ENCODE measurements at regions not wholly inside any gene's neighbourhood (a gene's known extent, or its start where the extent isn't known, plus 50 kb on each side); places are given as distances from the start of the nearest gene placed in this dataset.

DNA sequence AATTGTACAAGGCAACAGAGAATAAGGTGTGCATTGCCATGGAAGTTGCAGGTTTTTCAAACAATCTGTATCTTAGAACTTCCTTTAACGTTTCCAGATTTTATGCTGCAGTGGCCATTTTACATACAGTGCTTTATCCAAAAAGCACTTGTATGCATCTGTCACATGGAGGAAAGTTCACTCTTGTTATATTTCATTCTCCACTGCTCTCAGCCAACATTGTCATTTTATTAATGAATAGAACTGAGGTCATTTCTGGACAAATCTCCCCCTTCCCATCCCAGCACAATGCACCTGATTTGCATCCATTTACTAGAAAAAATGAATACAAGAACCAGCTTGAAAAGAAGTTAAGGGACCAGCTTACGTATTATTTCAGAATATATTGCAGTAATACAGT is 342.0 kb downstream of the USP25 start:
- Mint-ChIP-seq H3K4me1 (ENCODE audit: low read depth) (no peaks in the 10 kb centered on the region), H3K27me3 (ENCODE audit: low read depth) (no peaks in the 10 kb centered on the region), H3K4me3 (no peak overlapping the region), H3K27ac (no peak overlapping the region), H3K9me3 (no peaks in the 10 kb centered on the region), H3K36me3 (ENCODE audit: low read depth) (no peaks in the 10 kb centered on the region)
- DNase-seq (ENCODE audit: low spot score), result no peak

DNA sequence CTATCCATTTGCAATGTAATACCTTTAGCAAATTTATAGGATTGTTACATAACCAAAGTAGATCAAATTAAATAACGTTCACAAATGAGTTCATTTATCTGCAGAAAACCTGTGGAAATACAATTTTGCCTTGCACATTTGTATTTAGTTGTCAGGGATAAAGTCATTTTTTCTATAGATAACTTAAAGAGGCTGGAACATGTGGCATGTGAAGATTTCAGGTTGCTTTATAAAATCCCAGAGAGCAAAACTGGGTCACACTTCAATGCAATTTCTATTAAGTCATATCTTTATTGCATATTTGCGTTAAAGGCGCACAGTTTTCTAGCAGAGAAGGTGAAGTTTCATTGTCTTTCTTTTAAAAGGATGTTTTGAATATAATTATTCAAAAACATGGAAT is 342.4 kb downstream of the USP25 start:
- Mint-ChIP-seq H3K27me3 (ENCODE audit: low read depth) (no peaks in the 10 kb centered on the region), H3K4me1 (ENCODE audit: low read depth) (no peaks in the 10 kb centered on the region), H3K9me3 (no peaks in the 10 kb centered on the region), H3K4me3 (no peak overlapping the region), H3K27ac (no peak overlapping the region), H3K36me3 (ENCODE audit: low read depth) (no peaks in the 10 kb centered on the region)
- DNase-seq (ENCODE audit: low spot score), result no peak

DNA sequence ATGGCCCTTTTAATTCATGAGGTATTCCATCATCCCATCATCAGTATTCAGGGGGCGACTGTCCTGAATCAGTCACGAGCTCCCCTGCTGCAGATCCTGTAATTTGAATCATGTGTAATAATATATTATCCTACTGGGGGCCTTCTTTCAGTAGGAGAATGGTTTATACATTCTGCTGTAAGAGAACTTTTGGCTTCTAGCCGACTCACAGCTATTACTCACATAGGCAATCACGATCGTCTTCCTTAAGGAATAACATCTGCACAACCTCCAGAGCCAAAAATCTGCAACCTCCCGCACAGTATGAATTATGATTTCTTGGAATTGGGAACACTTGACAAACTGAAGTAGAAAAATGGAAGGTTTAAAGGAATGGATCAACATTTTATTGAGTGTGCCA is 343.0 kb downstream of the USP25 start:
- Mint-ChIP-seq H3K9me3 (no peaks in the 10 kb centered on the region), H3K36me3 (ENCODE audit: low read depth) (no peaks in the 10 kb centered on the region), H3K4me1 (ENCODE audit: low read depth) (no peaks in the 10 kb centered on the region), H3K27me3 (ENCODE audit: low read depth) (no peaks in the 10 kb centered on the region), H3K4me3 (no peak overlapping the region), H3K27ac (no peak overlapping the region)
- DNase-seq (ENCODE audit: low spot score), result no peak

DNA sequence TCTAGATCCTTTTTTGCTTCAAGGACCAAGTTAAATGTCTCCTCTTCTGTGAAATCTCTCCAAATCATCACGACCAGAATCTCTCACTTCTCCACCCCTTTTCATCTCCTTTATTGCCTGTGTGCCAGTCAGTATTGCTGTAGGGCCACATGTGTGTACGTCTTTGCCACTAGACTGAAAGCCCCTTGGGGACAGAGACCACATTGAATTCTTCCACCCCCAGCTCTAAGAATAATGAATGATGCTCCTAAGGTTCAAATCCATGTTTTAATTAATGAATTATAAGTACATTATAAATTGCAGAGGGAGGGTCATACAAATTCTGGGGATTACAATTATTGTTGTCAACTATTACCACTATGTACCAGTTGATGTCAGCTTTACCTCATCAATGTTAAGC is 343.8 kb downstream of the USP25 start:
- H3K9me3 Mint-ChIP-seq, result no peaks in the 10 kb centered on the region
- no peaks in the 10 kb centered on the region for H3K4me1 Mint-ChIP-seq (ENCODE audit: low read depth)
- H3K27me3 Mint-ChIP-seq (ENCODE audit: low read depth), result no peaks in the 10 kb centered on the region
- no peak for DNase-seq (ENCODE audit: low spot score)
- H3K36me3 Mint-ChIP-seq (ENCODE audit: low read depth), result no peaks in the 10 kb centered on the region
- no peak overlapping the region for H3K27ac Mint-ChIP-seq
- no peak overlapping the region for H3K4me3 Mint-ChIP-seq

DNA sequence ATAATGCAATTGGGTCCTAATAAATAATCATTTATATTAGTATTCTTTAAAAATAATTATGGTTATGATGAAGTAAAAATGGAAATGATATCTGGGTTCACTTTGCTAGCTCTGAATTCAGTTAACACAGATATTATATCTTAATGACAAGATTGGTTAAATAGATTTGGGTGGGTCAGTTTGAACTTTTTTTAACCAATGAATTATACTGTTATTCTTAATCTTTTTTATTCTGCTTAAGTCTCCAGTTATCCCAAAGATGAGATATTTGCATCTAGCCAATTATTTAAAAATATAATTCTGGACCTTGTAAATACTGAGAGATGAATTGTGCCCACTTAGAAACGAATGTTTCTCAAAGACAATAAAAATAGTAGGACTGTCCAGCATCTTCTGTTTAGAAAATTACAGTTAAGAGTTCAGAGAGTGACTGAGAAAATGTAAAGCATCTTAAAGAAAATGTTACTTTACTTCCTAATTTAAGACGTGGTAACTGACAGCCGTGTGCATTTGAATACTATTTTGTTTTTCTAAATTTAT is 345.2 kb downstream of the USP25 start:
- Mint-ChIP-seq H3K4me1 (ENCODE audit: low read depth) (no peaks in the 10 kb centered on the region), H3K36me3 (ENCODE audit: low read depth) (no peaks in the 10 kb centered on the region), H3K4me3 (no peak overlapping the region), H3K9me3 (no peaks in the 10 kb centered on the region), H3K27ac (no peak overlapping the region), H3K27me3 (ENCODE audit: low read depth) (no peaks in the 10 kb centered on the region)
- DNase-seq (ENCODE audit: low spot score), result no peak

DNA sequence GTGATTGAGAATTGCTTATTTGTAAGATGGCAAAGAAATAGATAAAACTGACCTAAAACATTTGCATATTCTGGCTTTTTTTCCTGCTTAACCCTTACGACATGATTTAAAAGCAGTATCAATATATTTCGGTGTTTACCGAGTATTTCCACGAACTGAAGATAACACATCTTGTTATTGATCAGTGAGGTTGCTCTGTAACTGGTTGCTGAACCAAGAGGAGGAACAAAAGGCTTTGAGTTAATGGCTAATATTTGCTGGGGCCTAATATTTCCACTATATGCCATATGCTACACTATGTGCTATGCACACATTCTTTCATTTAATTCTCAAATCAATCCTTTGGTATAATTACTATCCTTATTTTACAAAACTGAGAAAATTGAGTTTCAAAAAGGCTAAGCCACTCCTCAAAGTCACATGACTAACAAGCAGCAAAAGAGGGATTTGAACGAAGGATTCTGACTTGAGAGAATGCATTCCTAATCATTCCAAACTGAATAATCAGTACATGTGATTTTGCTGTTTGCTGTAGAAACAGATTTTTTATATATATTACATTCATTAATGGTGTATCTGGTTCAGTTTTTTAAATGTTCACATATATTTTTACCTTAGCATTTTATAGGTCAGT is 346.0 kb downstream of the USP25 start:
- Mint-ChIP-seq H3K4me1 (ENCODE audit: low read depth) (no peaks in the 10 kb centered on the region), H3K4me3 (no peak overlapping the region), H3K27ac (no peak overlapping the region), H3K27me3 (ENCODE audit: low read depth) (no peaks in the 10 kb centered on the region), H3K36me3 (ENCODE audit: low read depth) (no peaks in the 10 kb centered on the region), H3K9me3 (no peaks in the 10 kb centered on the region)
- no peak for DNase-seq (ENCODE audit: low spot score)

DNA sequence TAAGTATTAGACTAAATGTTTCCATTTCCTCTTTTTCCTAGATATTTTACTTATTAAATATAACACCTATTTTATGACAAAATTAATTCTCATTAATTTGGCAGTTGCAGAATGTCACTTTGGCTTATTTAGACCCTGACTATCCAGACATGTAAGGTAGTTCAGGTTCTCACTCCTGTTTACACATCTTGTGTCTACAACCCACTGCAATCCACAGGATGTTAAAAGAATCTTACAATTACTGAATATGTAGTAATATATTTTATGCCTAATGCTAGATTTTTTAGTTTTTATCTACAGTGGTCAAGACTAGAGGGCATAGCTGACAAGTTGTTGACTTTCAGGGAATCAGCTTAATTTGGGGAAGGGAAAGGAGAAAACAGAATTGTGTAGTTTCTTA is 346.7 kb downstream of the USP25 start:
- H3K9me3 Mint-ChIP-seq, result no peaks in the 10 kb centered on the region
- DNase-seq (ENCODE audit: low spot score), result no peak

DNA sequence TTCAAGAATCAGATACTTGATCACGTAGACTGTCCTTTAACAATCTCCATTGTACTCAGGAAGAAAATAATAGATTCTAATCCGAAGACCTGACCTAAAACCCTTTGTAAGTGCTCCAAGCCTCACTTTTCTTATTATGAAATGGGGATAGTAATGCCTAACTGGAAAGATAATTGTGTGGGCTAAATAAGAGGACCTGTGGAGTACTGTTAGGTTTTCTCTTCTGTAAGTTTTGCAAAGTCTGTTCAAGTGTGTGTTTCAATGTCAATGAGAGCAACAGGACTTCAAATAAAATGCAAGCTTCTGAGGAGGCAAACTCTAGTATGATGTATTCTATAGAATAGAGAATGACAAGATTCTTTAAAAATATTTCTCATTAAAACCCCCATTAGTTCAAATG is 348.6 kb downstream of the USP25 start:
- Mint-ChIP-seq H3K9me3 (no peaks in the 10 kb centered on the region), H3K27me3 (ENCODE audit: low read depth) (no peaks in the 10 kb centered on the region), H3K36me3 (ENCODE audit: low read depth) (no peaks in the 10 kb centered on the region), H3K27ac (no peak overlapping the region), H3K4me3 (no peak overlapping the region), H3K4me1 (ENCODE audit: low read depth) (no peaks in the 10 kb centered on the region)
- no peak for DNase-seq (ENCODE audit: low spot score)

More for the DNA sequence above, 346.7 kb downstream of the USP25 start:
- H3K27ac Mint-ChIP-seq, result no peak overlapping the region
- no peaks in the 10 kb centered on the region for H3K4me1 Mint-ChIP-seq (ENCODE audit: low read depth)
- no peaks in the 10 kb centered on the region for H3K36me3 Mint-ChIP-seq (ENCODE audit: low read depth)
- H3K27me3 Mint-ChIP-seq (ENCODE audit: low read depth), result no peaks in the 10 kb centered on the region
- H3K4me3 Mint-ChIP-seq, result no peak overlapping the region

DNA sequence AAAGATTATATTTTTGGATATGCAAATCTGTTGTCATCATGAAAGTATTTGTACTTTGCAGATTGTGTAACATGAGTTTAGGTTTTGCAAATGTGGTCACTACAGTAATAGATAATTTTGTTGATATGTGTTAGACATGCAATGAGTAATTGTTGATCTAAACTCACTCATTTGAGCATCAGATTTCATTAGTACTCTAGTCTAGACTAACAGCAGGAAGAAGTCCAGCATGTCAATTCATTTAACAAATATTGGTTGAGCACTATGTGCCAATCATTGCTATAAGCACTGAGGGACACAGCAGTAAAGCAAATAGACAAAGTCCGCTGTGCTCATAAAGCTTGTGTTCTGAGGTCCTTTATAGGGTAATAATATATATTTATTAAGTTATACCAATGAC is 350.0 kb downstream of the USP25 start:
- Mint-ChIP-seq H3K27ac (no peak overlapping the region), H3K4me1 (ENCODE audit: low read depth) (no peaks in the 10 kb centered on the region), H3K27me3 (ENCODE audit: low read depth) (no peaks in the 10 kb centered on the region), H3K9me3 (no peaks in the 10 kb centered on the region), H3K36me3 (ENCODE audit: low read depth) (no peaks in the 10 kb centered on the region), H3K4me3 (no peak overlapping the region)
- no peak for DNase-seq (ENCODE audit: low spot score)

DNA sequence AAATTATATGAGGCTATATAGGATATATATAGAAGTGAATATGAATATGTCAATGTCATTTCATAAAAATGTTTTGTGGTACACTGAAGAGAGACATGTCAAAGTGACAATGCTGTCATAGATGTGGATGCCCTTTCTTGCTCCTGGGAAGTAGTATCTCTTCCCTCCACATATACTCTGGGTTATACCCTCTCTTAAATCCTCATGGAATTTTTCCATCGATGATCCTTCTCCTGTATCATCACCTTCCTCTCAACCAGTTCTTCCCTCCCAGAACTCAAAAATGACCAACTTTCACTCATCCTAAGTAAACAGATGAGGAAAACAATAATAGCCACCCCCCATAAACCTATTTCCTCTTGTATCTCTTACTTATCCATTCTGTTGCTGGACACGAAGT is 351.5 kb downstream of the USP25 start:
- DNase-seq (ENCODE audit: low spot score), result no peak
- no peaks in the 10 kb centered on the region for H3K36me3 Mint-ChIP-seq (ENCODE audit: low read depth)
- no peaks in the 10 kb centered on the region for H3K4me1 Mint-ChIP-seq (ENCODE audit: low read depth)
- H3K27me3 Mint-ChIP-seq (ENCODE audit: low read depth), result no peaks in the 10 kb centered on the region
- no peaks in the 10 kb centered on the region for H3K9me3 Mint-ChIP-seq
- H3K27ac Mint-ChIP-seq, result no peak overlapping the region
- H3K4me3 Mint-ChIP-seq, result no peak overlapping the region

DNA sequence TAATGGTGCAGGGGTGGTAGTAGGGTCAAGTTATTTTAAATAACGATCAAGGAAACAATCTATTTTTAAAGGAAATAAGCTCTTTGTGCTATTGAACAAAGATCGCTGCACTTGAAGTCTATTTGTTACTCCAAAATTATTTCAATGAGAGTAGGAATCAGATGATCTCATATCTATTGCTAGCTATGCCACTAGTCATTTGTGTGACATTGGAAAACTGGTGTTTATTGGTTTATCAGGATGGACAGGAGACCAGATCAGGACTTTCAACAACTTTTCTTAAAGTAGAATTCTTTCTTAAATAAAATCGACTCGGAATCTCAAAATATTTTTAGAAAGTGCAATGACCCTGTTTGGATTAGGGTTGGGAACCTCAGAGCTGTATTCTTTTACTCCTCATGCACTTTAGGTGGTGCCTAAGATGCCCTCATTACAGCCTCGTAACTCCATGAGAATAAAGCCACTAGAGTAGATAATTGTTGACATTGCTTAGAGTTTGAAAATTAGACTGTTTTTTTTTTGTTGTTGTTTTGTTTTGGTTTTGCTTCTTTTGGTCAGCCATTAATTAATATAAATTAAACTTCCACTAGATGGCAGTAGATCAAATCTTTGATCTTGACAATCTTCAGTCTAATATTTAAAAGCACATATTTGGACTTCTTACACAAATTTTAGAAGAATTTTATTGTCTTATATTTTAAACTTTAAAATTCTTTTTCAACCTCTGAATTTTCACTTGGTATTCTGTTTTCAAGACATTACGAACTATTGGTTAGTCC is 352.4 kb downstream of the USP25 start:
- no peaks in the 10 kb centered on the region for H3K36me3 Mint-ChIP-seq (ENCODE audit: low read depth)
- H3K4me3 Mint-ChIP-seq, result no peak overlapping the region
- no peak overlapping the region for H3K27ac Mint-ChIP-seq
- H3K4me1 Mint-ChIP-seq (ENCODE audit: low read depth), result no peaks in the 10 kb centered on the region
- DNase-seq (ENCODE audit: low spot score), result no peak
- no peaks in the 10 kb centered on the region for H3K27me3 Mint-ChIP-seq (ENCODE audit: low read depth)
- H3K9me3 Mint-ChIP-seq, result no peaks in the 10 kb centered on the region

DNA sequence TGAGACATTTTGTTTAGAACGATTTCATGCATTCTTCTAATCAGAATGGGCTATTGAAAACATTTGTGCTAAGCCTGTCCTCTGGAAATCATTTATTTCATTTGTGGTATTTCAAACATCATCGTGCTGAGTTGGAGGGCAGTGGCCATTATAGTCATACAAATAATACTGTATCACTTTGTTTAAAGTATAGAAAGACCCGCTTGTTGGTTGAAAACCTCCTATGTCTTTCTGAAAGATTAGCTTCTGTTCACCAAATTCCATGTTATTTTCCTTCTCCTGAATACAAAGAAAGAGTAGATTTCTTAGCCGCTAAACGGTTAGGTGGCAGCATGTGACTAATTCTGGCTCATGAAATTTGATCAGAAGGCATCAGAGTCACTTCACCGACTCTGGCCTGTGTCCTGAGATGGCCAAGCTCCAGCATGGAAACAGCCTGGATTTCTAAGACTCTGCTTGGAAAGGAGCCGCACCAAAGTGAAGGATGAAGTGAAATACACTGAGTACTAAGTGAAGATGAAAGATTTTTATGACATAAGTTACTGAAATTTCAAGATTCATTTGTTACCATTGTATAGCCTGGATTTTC is 355.1 kb downstream of the USP25 start:
- Mint-ChIP-seq H3K4me3 (no peak overlapping the region), H3K36me3 (ENCODE audit: low read depth) (no peaks in the 10 kb centered on the region), H3K27me3 (ENCODE audit: low read depth) (no peaks in the 10 kb centered on the region), H3K9me3 (no peaks in the 10 kb centered on the region), H3K4me1 (ENCODE audit: low read depth) (no peaks in the 10 kb centered on the region), H3K27ac (no peak overlapping the region)
- DNase-seq (ENCODE audit: low spot score), result no peak

DNA sequence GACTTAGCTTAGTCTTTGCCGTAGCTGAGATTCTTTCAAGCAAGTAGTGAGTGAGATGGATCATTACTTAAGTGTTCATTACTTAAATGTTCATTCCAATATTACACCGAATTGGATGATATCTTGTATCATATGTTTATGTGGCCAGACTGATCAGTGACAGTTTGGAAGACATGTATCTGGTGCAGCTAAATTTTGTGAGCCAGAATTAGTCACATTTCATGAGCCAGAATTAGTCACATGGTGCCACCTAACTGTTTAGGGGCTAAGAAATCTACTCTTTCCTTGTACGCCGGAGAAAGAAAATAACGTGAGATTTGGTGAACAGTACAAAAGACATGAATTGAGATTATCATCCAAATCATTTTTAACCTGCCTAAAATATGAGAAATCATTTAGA is 355.6 kb downstream of the USP25 start:
- Mint-ChIP-seq H3K36me3 (ENCODE audit: low read depth) (no peaks in the 10 kb centered on the region), H3K27ac (no peak overlapping the region), H3K9me3 (no peaks in the 10 kb centered on the region), H3K4me3 (no peak overlapping the region), H3K27me3 (ENCODE audit: low read depth) (no peaks in the 10 kb centered on the region), H3K4me1 (ENCODE audit: low read depth) (no peaks in the 10 kb centered on the region)
- no peak for DNase-seq (ENCODE audit: low spot score)

DNA sequence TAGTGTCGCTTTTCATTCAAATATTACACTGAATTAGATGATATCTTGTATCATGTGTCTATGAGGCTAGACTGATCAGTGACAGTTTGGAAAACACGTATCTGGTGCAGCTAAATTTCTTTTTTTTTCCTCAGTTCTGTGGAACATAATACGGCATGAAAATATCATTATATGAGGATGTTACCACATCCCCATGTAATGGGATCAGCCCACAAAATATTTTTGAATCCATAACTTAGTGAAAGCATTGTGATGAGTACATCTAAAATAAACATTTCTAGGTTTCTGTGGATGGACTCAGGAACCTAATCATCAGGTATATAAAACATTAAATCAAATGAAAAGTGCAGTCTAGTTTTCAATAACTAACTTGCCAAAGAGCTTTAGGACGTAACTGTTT is 356.3 kb downstream of the USP25 start:
- no peak for DNase-seq (ENCODE audit: low spot score)
- no peaks in the 10 kb centered on the region for H3K4me1 Mint-ChIP-seq (ENCODE audit: low read depth)
- no peaks in the 10 kb centered on the region for H3K9me3 Mint-ChIP-seq
- H3K27ac Mint-ChIP-seq, result no peak overlapping the region
- H3K27me3 Mint-ChIP-seq (ENCODE audit: low read depth), result no peaks in the 10 kb centered on the region
- no peak overlapping the region for H3K4me3 Mint-ChIP-seq
- no peaks in the 10 kb centered on the region for H3K36me3 Mint-ChIP-seq (ENCODE audit: low read depth)
